Activated CD8-positive, alpha-beta memory T cell treated with anti-CD3 and anti-CD28 coated beads, Interleukin-2, amount 10 ng/mL, durations not matched to agents 7 days and 5 days (primary cell): ENCODE measurements at regions not wholly inside any gene's neighbourhood (a gene's known extent, or its start where the extent isn't known, plus 50 kb on each side); places are given as distances from the start of the nearest gene placed in this dataset.

Source experiments
- ATAC-seq: fragments of 150-1000 bp; cut with Tn5 transposase; one replicate; pipeline ENCODE4 v1.10.0; 2021; ENCODE audit warnings: moderate library complexity
- CTCF ChIA-PET: fragments of 350-600 bp; sonication (Branson Sonifier 250); formaldehyde crosslinking; loops from one replicate; lab custom pipeline; 2021; ENCODE audit warnings: antibody characterized with exemption; lab: Charles Lee
- DNase-seq: peaks from one replicate; pipeline ENCODE4 v3.0.0-alpha.2; 2020
- H3K27ac Mint-ChIP-seq: one replicate; pipeline ENCODE4 v1.8.0; 2021; ENCODE audit warnings: mild to moderate bottlenecking, mixed read lengths
- H3K27me3 Mint-ChIP-seq: one replicate; pipeline ENCODE4 v1.8.0; 2021; ENCODE audit warnings: mixed read lengths
- H3K36me3 Mint-ChIP-seq: one replicate; pipeline ENCODE4 v1.8.0; 2021; ENCODE audit warnings: mild to moderate bottlenecking, mixed read lengths
- H3K4me1 Mint-ChIP-seq: one replicate; pipeline ENCODE4 v1.8.0; 2021; ENCODE audit warnings: mixed read lengths
- H3K4me3 Mint-ChIP-seq: one replicate; pipeline ENCODE4 v1.8.0; 2021; ENCODE audit warnings: mild to moderate bottlenecking, moderate library complexity, mixed read lengths
- H3K9me3 Mint-ChIP-seq: one replicate; pipeline ENCODE4 v1.8.0; 2022; ENCODE audit warnings: low read depth, mixed read lengths

DNA sequence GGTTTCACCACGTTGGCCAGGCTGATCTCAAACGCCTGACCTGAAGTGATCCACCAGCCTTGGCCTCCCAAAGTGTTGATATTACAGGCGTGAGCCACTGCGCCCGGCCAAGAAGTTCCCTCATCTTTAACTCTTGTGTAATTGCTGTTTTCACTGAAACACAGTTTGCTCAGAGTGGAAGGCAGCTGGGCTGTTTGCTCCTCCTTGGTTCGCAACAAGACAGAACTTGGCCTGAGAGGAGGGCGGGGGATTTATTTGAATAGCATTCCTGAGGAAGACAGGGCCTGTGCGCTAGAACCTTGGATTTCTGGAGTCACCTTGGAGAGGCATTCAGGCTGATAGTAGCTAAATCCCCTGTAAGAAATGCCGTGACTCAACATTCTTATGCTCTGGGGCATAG is 226.7 kb upstream of the MCTP2 start:
- no peaks in the 10 kb centered on the region for H3K36me3 Mint-ChIP-seq
- H3K4me3 Mint-ChIP-seq = no peak overlapping the region
- no peaks in the 10 kb centered on the region for H3K9me3 Mint-ChIP-seq
- H3K4me1 Mint-ChIP-seq = no peaks in the 10 kb centered on the region
- no peak for DNase-seq
- ATAC-seq = no peak
- no peak overlapping the region for H3K27ac Mint-ChIP-seq
- peaks cover 6% of the 10 kb centered on the region for H3K27me3 Mint-ChIP-seq
- CTCF ChIA-PET = no interaction called here

DNA sequence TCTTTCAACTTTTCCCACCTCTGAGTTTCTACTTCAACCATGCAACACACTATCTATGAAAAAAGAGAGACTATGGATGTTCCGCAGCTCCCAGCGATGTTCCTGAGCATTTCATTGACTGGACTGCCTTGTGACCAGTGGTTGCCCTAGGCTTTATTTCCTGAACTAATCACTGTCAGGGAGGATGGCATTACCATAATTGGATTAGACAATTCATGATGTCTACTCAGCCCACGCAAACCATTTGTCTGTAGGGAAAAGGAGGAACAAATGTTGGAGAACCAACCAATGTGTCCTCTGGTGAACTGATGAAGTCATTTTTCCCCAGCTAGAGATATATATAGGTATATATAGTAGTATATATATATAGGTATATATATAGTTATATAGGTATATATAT is 229.3 kb upstream of the MCTP2 start:
- H3K4me3 Mint-ChIP-seq = no peak overlapping the region
- peaks cover 3% of the 10 kb centered on the region for H3K27me3 Mint-ChIP-seq
- CTCF ChIA-PET = no interaction called here
- H3K9me3 Mint-ChIP-seq = no peaks in the 10 kb centered on the region
- ATAC-seq (no peak), DNase-seq (no peak)
- no peaks in the 10 kb centered on the region for H3K36me3 Mint-ChIP-seq
- no peak overlapping the region for H3K27ac Mint-ChIP-seq
- H3K4me1 Mint-ChIP-seq = no peaks in the 10 kb centered on the region

DNA sequence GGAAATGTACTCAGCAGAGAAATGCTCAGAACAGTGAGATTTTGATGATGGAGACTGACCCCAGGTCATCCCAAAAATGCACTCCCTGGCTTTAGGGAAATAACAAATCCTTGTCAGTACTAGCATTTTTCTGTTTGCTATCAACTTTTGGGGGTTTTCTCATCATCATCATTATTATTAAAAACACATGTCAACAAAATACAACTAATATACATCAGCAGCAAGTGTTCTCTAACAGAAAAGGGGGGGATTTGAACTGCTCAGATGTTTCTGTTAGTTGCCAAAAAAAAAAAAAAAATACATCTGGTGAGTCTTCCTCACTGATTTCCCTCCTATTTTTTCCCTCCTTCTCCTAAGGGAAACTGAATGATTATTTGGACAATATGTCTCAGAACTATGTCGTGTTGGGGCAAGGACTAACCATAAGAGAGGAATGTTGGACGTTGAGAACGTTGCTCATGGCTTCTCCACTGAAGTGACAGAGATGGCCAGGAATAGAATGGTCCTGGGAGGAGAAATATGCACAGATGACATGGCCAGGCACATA is 230.0 kb upstream of the MCTP2 start:
- H3K4me1 Mint-ChIP-seq = no peaks in the 10 kb centered on the region

DNA sequence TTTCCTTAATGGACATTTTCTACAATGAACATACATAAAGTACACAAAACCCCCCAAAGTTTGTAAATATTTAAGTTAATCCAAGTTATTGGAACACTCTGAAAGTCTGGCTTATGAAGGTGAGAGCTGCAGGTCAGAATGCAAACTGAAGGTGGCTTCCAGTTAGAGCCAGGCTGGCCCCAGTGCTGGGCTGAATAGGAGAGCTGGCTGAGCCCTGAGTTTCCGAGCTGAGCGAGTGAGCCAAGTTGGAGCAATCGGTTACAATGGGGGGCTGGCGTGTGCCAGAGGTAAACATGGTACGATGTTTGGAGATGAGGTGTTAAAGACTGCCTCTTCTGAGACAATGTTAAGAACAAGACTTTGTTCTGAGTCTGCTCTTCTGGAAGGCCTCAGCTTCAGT is 230.8 kb upstream of the MCTP2 start:
- DNase-seq = no peak
- no peak overlapping the region for H3K4me3 Mint-ChIP-seq
- H3K27ac Mint-ChIP-seq = no peak overlapping the region
- no peak for ATAC-seq
- no peaks in the 10 kb centered on the region for H3K36me3 Mint-ChIP-seq
- H3K9me3 Mint-ChIP-seq = no peaks in the 10 kb centered on the region
- H3K27me3 Mint-ChIP-seq = peaks cover 3% of the 10 kb centered on the region
- CTCF ChIA-PET = no interaction called here
- no peaks in the 10 kb centered on the region for H3K4me1 Mint-ChIP-seq

More for the DNA sequence above, 230.0 kb upstream of the MCTP2 start:
- DNase-seq (no peak), ATAC-seq (no peak)
- H3K36me3 Mint-ChIP-seq = no peaks in the 10 kb centered on the region
- H3K27ac Mint-ChIP-seq = no peak overlapping the region
- H3K9me3 Mint-ChIP-seq = no peaks in the 10 kb centered on the region
- peaks cover 3% of the 10 kb centered on the region for H3K27me3 Mint-ChIP-seq
- no peak overlapping the region for H3K4me3 Mint-ChIP-seq
- CTCF ChIA-PET = no interaction called here

DNA sequence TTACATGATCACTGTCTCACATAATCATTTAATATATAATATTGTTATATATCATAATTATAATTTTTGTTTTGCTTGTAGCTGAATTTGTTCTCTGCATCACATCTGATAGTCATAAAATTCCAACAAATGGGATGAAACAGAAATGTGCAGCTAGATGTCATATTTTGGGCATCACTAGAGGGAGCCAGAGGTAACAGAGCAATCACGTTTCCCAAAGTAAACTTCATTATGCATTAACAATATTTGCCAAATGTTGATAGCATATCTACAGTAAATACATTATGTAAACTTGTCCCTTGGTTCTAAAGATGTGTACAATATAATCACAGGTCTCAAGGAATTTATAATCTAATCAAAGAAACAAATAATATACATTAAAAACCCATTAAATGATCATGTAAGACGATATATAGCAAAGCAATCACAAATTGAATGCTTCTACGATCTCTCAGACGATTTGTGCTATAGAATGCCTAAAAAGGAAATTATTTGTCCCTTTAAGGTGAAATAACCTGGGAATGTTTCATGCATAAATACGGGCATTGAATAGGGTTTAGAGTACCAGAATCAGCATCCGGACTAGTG is 234.2 kb upstream of the MCTP2 start:
- Mint-ChIP-seq H3K36me3 (no peaks in the 10 kb centered on the region), H3K9me3 (no peaks in the 10 kb centered on the region)
- CTCF ChIA-PET = interaction anchor here (1.0 to 1.7 kb wide), 3 partner anchors 10 to 123 kb away, joined by 3 to 13 read pairs (median 9); no protein-coding TSS in a partner anchor

DNA sequence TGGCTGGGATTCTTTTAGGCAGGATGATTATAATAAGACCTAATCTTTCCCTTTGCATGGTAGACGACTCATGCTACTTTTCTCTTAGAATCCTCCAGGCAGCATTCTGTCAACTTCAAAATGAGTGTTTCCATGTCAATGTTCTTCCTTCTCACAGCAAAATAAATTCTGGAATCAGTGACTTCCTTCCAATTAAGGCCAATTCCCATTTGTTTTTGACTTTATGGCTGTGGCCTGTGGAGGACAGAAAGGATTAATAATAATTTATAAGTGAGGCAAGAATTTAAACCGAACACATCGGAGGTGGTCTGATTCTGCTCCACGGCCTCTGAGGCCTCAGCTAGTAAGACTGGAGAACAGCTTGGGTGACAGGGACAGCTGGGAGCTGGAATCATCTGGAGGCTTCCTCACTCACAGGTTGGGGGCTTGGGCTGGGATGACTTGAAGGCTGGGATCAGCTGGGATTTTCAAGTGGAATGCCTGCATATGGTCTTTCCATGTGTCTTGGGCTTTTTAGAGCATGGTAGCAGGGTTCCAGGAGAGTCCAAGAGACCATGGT is 241.8 kb upstream of the MCTP2 start:
- no peak for ATAC-seq
- CTCF ChIA-PET = interaction anchor here (0.7 kb wide), 1 partner anchor 130 kb away, joined by 4 read pairs; no protein-coding TSS in a partner anchor
- DNase-seq = no peak
- peaks cover 2% of the 10 kb centered on the region for H3K27me3 Mint-ChIP-seq
- no peak overlapping the region for H3K27ac Mint-ChIP-seq
- H3K4me3 Mint-ChIP-seq = no peak overlapping the region
- H3K36me3 Mint-ChIP-seq = no peaks in the 10 kb centered on the region
- no peaks in the 10 kb centered on the region for H3K9me3 Mint-ChIP-seq
- peaks cover 16% of the 10 kb centered on the region for H3K4me1 Mint-ChIP-seq

More for the DNA sequence above, 234.2 kb upstream of the MCTP2 start:
- Mint-ChIP-seq H3K27ac (no peak overlapping the region), H3K4me1 (no peaks in the 10 kb centered on the region), H3K27me3 (peaks cover 5% of the 10 kb centered on the region), H3K4me3 (no peak overlapping the region)
- DNase-seq (no peak), ATAC-seq (no peak)

DNA sequence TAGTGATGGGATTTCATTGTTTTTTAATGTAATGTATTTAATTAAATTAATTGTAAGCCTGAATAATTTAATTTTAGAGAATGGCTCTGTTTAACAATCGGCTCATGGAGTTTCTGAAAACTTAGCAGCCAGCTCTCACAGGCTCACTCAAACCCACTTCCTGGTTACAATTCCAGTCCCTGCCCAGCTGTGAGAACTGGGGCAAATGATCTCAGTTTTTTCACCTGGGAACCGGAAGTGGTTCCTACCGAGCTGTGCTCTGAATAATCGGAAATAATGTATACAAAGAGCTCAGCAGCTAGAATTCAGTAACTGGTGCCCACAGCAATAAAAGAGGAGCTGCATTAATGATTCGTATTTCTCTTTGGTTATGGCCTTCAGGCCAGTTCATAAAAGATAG is 244.3 kb upstream of the MCTP2 start:
- peak; percentile 93 for ATAC-seq

DNA sequence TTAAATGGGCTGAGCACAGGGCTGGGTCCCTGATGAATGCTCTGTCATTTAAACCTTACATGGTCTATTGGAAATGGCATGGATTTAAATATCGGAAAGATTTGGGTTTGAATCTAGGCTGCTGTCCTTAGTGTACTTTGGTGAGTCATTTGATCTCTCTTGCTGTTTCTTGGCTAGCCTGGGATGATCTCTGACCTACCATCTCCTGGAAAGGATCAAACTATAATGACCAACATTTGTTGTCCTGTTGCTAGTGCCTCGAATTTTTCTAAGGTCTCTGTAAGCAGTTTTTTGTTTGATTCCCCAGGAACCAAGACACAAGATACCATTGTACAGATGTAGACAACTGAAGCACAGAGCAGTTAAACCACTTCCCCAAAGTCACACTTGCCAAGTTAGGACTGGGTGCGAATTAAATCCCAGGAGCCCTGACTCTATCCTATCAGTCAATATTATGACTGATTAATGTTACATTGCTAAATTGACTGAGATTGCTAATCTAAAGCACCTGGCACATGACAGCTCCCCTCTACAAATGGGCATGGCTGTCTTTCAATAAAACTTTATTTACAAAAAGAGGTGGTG is 244.9 kb upstream of the MCTP2 start:
- no peaks in the 10 kb centered on the region for H3K36me3 Mint-ChIP-seq
- no peak overlapping the region for H3K4me3 Mint-ChIP-seq
- H3K9me3 Mint-ChIP-seq = no peaks in the 10 kb centered on the region
- CTCF ChIA-PET = interaction anchor here (1.5 to 1.8 kb wide), 2 partner anchors 10 to 133 kb away, joined by 7 to 9 read pairs; no protein-coding TSS in a partner anchor
- H3K27me3 Mint-ChIP-seq = peaks cover 2% of the 10 kb centered on the region
- H3K4me1 Mint-ChIP-seq = peaks cover 16% of the 10 kb centered on the region
- H3K27ac Mint-ChIP-seq = no peak overlapping the region
- DNase-seq = no peak
- no peak for ATAC-seq

More for the DNA sequence above, 244.3 kb upstream of the MCTP2 start:
- CTCF ChIA-PET = interaction anchor here (1.5 to 1.8 kb wide), 2 partner anchors 10 to 133 kb away, joined by 7 to 9 read pairs; no protein-coding TSS in a partner anchor
- Mint-ChIP-seq H3K27me3 (peaks cover 2% of the 10 kb centered on the region), H3K9me3 (no peaks in the 10 kb centered on the region), H3K36me3 (no peaks in the 10 kb centered on the region), H3K27ac (peak overlapping the region; percentile 10), H3K4me1 (peaks cover 16% of the 10 kb centered on the region), H3K4me3 (no peak overlapping the region)
- DNase-seq = peak; percentile 78

DNA sequence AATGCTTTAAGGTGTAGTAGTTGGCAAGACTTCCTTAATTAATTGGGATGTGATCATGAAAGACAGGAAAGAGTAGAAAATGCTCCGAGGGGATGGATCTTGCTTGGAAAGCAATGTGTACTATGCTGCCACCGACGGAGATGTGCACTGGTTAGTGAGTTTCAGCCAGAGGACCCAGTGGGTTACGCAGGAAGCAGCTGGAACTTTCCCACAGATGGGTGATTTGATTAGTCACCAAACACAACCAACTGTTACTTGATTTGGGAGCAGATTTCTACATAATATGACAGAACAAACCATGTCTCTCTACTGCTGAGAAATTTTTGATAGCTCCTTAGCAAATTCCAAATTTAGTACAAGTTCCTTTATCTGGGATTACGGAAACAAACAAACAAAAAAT is 245.4 kb upstream of the MCTP2 start:
- Mint-ChIP-seq H3K36me3 (no peaks in the 10 kb centered on the region), H3K9me3 (no peaks in the 10 kb centered on the region), H3K4me1 (peaks cover 16% of the 10 kb centered on the region), H3K4me3 (no peak overlapping the region), H3K27ac (no peak overlapping the region), H3K27me3 (peaks cover 2% of the 10 kb centered on the region)
- CTCF ChIA-PET = interaction anchor here (1.8 kb wide), 1 partner anchor 134 kb away, joined by 7 read pairs; no protein-coding TSS in a partner anchor
- DNase-seq = no peak
- ATAC-seq = no peak

DNA sequence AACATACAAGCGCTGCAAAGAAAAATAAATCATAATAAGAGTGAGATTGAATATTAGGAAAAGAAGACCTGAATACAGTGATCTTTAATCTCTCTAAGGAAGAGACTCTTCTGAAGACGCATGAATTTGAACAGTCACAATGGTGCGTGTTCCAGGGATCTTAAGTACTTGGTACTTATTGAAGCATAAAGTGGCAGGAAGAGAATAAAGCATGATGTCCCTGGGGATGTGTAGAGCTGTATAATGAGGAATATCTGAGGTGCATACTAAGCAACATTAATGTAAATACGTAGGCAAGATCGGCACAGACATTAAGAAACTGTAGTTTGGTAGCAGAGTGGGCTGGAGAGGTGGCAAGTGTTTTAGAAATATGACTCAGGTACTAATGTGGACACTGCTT is 246.2 kb upstream of the MCTP2 start:
- Mint-ChIP-seq H3K4me1 (peaks cover 16% of the 10 kb centered on the region), H3K9me3 (no peaks in the 10 kb centered on the region), H3K36me3 (no peaks in the 10 kb centered on the region), H3K27ac (no peak overlapping the region), H3K27me3 (peaks cover 2% of the 10 kb centered on the region), H3K4me3 (no peak overlapping the region)
- CTCF ChIA-PET = no interaction called here
- no peak for DNase-seq
- ATAC-seq = no peak

DNA sequence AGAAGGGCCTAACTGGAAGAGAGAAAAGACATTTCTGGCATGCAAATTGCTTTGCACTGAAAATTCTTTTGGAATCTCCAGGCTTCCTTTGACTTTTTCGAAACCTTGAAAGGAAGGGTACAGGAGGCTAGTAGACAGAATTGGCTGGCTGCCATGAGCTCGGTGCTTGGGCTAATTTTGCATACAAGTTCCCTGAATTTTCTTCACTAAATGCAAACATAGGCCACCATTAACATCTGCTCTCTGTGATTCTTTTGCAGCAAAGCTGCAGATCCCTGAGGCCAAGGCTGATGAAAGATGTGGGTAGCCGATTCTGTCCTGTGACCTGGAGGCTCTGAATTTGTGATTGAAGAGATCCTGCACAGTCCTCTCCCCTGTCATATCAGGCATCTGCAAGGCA is 247.8 kb upstream of the MCTP2 start:
- Mint-ChIP-seq H3K27me3 (peaks cover 2% of the 10 kb centered on the region), H3K9me3 (no peaks in the 10 kb centered on the region), H3K27ac (no peak overlapping the region), H3K4me1 (peaks cover 16% of the 10 kb centered on the region), H3K4me3 (no peak overlapping the region), H3K36me3 (no peaks in the 10 kb centered on the region)
- ATAC-seq (no peak), DNase-seq (no peak)
- CTCF ChIA-PET = no interaction called here

DNA sequence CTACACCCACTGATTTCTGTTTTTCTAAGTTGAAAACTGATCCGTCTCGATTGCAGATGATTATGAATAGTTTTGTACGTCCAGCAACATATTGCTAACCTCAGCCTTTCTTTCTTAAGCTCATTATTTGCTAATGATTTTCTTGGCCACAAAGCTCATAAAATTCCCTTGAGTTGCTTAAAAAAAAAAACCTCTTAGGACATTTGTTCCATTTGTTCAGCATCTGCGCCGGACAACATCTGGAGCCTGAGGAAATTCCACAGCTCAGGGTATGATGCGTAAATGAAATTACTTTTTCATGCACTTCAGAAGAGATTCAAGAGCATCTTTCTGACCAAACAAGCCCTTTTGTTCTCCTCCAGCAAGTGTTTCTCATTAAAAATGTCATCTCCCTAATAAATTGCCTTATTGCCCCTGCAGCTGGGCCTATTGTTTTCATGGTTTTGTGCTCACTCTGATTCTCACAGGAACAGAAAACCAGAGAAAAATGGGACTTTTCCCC is 249.1 kb upstream of the MCTP2 start:
- Mint-ChIP-seq H3K27ac (no peak overlapping the region), H3K36me3 (no peaks in the 10 kb centered on the region), H3K27me3 (peaks cover 2% of the 10 kb centered on the region), H3K4me1 (peaks cover 13% of the 10 kb centered on the region), H3K4me3 (no peak overlapping the region), H3K9me3 (no peaks in the 10 kb centered on the region)
- no peak for ATAC-seq
- CTCF ChIA-PET = no interaction called here
- no peak for DNase-seq

DNA sequence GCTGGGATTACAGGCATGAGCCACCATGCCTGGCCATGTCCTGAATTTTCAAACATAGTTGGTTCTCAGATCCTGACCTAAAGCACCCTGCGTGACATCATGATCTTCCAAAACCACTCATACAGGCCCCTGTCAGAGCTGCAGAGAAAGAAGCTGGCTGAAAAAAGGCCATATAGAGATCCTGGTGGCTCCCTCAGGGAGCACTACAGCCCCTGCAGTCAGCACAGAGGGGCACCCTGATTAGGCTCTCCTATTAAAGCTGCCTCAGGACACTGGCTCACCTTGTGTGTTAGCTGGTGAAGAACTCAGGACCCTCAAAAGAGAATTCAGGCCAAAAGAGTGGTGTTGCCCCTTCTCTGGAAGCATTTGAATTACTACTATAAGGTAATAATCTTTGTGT is 249.7 kb upstream of the MCTP2 start:
- no peaks in the 10 kb centered on the region for H3K9me3 Mint-ChIP-seq
- H3K4me1 Mint-ChIP-seq = peaks cover 9% of the 10 kb centered on the region
- peaks cover 2% of the 10 kb centered on the region for H3K27me3 Mint-ChIP-seq
- ATAC-seq (no peak), DNase-seq (no peak)
- H3K27ac Mint-ChIP-seq = no peak overlapping the region
- H3K36me3 Mint-ChIP-seq = no peaks in the 10 kb centered on the region
- CTCF ChIA-PET = no interaction called here
- no peak overlapping the region for H3K4me3 Mint-ChIP-seq
